Fibroblast of mammary gland (primary cell): ENCODE measurements at regions not wholly inside any gene's neighbourhood (a gene's known extent, or its start where the extent isn't known, plus 50 kb on each side); places are given as distances from the start of the nearest gene placed in this dataset.
"Not testable (repeated sequence)": the region's sequence is repeated elsewhere in the genome, so short reads cannot be mapped to it uniquely, and the experiment has no call there.

Experiments used
- DNase-seq: peaks from one replicate; pipeline ENCODE4 v3.0.0-alpha.2; 2010; ENCODE audit warnings: low read depth
- H3K4me3 ChIP-seq: 2 replicates; pipeline ENCODE4 v1.5.1; 2011; ENCODE audit warnings: low read depth, mild to moderate bottlenecking, low read length, moderate library complexity; ENCODE audit not compliant: control insufficient read depth
- TF ChIP-seq, protein P1 (sequence below): conservative IDR thresholded peaks from 2 replicates; pipeline ENCODE4 v1.5.1; 2011; ENCODE audit warnings: low read depth, low read length, inconsistent platforms; ENCODE audit not compliant: control insufficient read depth, insufficient read depth

GRCh38 chr1:166484871-166485270 is 318.1 kb upstream of the FAM78B start:
- DNase-seq, result no peak
- TF ChIP-seq, protein P1, sequence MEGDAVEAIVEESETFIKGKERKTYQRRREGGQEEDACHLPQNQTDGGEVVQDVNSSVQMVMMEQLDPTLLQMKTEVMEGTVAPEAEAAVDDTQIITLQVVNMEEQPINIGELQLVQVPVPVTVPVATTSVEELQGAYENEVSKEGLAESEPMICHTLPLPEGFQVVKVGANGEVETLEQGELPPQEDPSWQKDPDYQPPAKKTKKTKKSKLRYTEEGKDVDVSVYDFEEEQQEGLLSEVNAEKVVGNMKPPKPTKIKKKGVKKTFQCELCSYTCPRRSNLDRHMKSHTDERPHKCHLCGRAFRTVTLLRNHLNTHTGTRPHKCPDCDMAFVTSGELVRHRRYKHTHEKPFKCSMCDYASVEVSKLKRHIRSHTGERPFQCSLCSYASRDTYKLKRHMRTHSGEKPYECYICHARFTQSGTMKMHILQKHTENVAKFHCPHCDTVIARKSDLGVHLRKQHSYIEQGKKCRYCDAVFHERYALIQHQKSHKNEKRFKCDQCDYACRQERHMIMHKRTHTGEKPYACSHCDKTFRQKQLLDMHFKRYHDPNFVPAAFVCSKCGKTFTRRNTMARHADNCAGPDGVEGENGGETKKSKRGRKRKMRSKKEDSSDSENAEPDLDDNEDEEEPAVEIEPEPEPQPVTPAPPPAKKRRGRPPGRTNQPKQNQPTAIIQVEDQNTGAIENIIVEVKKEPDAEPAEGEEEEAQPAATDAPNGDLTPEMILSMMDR, result no peak
- no peak overlapping the region for H3K4me3 ChIP-seq

GRCh38 chr1:166485620-166486019 is 318.8 kb upstream of the FAM78B start:
- TF ChIP-seq, protein P1, result no peak
- no peak for DNase-seq
- H3K4me3 ChIP-seq, result no peak overlapping the region

GRCh38 chr1:166488327-166488726 is 321.5 kb upstream of the FAM78B start:
- no peak for DNase-seq
- H3K4me3 ChIP-seq, result no peak overlapping the region
- TF ChIP-seq, protein P1, result no peak

DNA sequence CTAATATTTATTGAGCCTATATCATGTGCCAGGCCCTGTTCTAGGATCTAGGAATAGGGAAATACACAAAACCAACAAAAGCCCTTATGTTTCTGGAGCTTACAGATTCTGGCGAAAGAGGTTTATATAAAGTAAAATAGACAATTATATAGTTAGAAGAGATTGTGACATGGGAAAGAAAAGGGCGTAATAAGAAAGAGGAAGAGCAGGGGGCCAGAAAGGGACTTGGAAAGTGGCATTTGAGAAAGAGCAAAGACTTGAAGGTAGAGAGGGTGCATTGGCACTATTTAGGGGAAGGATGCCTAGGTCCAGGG is 322.5 kb upstream of the FAM78B start:
- H3K4me3 ChIP-seq, result no peak overlapping the region
- DNase-seq, result no peak
- TF ChIP-seq, protein P1, result no peak

- H3K4me3 ChIP-seq, result peak overlapping the region; percentile 25
- TF ChIP-seq, protein P1, result no peak
- peak; percentile 58 for DNase-seq
Measured at GRCh38 chr1:166489670-166490436, 323.1 kb upstream of the FAM78B start.

- no peak for DNase-seq
- H3K4me3 ChIP-seq, result no peak overlapping the region
- TF ChIP-seq, protein P1, result no peak
Measured at GRCh38 chr1:166490437-166490991, 323.7 kb upstream of the FAM78B start.

DNA sequence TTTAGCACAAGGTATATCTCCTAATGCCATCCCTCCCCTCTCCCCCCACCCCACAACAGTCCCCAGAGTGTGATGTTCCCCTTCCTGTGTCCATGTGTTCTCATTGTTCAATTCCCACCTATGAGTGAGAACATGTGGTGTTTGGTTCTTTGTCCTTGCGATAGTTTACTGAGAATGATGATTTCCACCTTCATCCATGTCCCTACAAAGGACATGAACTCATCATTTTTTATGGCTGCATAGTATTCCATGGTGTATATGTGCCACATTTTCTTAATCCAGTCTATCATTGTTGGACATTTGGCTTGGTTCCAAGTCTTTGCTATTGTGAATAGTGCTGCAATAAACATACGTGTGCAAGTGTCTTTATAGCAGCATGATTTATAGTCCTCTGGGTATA is 327.0 kb upstream of the FAM78B start:
- DNase-seq, result not testable (repeated sequence)

More for the DNA sequence above, 327.0 kb upstream of the FAM78B start:
- H3K4me3 ChIP-seq, result not testable (repeated sequence)
